Keratinocyte (primary cell): ENCODE measurements at regions not wholly inside any gene's neighbourhood (a gene's known extent, or its start where the extent isn't known, plus 50 kb on each side); places are given as distances from the start of the nearest gene placed in this dataset.

Experiments
- DNase-seq: peaks from one replicate; pipeline ENCODE4 v3.0.0-alpha.2; 2011; ENCODE audit warnings: low read depth, missing footprints, low spot score
- FAIRE-seq: peaks from 2 replicates; lab custom pipeline; 2011; peaks lifted over from hg19 to GRCh38; lab: Jason Lieb, UNC
- H2AFZ ChIP-seq: 2 replicates; pipeline ENCODE4 v1.6.0; 2012; ENCODE audit warnings: low read length, control low read depth, inconsistent platforms; ENCODE audit not compliant: control insufficient read depth
- H3K27ac ChIP-seq: 2 replicates; pipeline ENCODE4 v1.5.1; 2011; ENCODE audit warnings: low read length; ENCODE audit not compliant: control insufficient read depth, insufficient read depth
- H3K27me3 ChIP-seq: 3 replicates; pipeline ENCODE4 v1.6.0; 2011; ENCODE audit warnings: low read length; ENCODE audit not compliant: control insufficient read depth, insufficient read depth; ENCODE audit errors: extremely low read depth
- H3K36me3 ChIP-seq, 2 experiments: 2 replicates in 1 of 2; 3 replicates in 1 of 2; pipeline ENCODE4 v1.5.1; 2011; ENCODE audit warnings: low read length in 2 of 2, mild to moderate bottlenecking in 1 of 2; ENCODE audit not compliant: control insufficient read depth in 2 of 2, insufficient read depth in 2 of 2; ENCODE audit errors: extremely low read depth in 1 of 2
- H3K4me1 ChIP-seq: 3 replicates; pipeline ENCODE4 v1.5.1; 2011; ENCODE audit warnings: low read length; ENCODE audit not compliant: control insufficient read depth, insufficient read depth; ENCODE audit errors: extremely low read depth
- H3K4me2 ChIP-seq: 3 replicates; pipeline ENCODE4 v1.6.0; 2011; ENCODE audit warnings: low read depth, low read length; ENCODE audit not compliant: control insufficient read depth, insufficient read depth; ENCODE audit errors: extremely low read depth
- H3K4me3 ChIP-seq, 3 experiments: fragments of 200-600 bp in 1 of 3; sonication (generic) in 1 of 3; 2 replicates in 2 of 3; 3 replicates in 1 of 3; pipeline ENCODE4 v1.5.1; 2011 to 2016; ENCODE audit warnings: low read length in 3 of 3, mild to moderate bottlenecking in 3 of 3, control low read depth in 2 of 3, inconsistent platforms in 1 of 3, low read depth in 1 of 3, mixed read lengths in 1 of 3, mixed run types in 1 of 3, moderate library complexity in 1 of 3; ENCODE audit not compliant: control insufficient read depth in 2 of 3, insufficient read depth in 2 of 3; ENCODE audit errors: extremely low read depth in 1 of 3
- H3K79me2 ChIP-seq: 2 replicates; pipeline ENCODE4 v1.6.0; 2012; ENCODE audit warnings: low read length; ENCODE audit not compliant: control insufficient read depth, insufficient read depth
- H3K9ac ChIP-seq: 3 replicates; pipeline ENCODE4 v1.6.0; 2011; ENCODE audit warnings: low read length; ENCODE audit not compliant: control insufficient read depth, insufficient read depth; ENCODE audit errors: extremely low read depth
- H3K9me1 ChIP-seq: 3 replicates; pipeline ENCODE4 v1.6.0; 2011; ENCODE audit warnings: low read length; ENCODE audit not compliant: control insufficient read depth, insufficient read depth; ENCODE audit errors: extremely low read depth
- H3K9me3 ChIP-seq: 2 replicates; pipeline ENCODE4 v1.5.1; 2012; ENCODE audit warnings: low read depth, low read length; ENCODE audit not compliant: control insufficient read depth
- H4K20me1 ChIP-seq: 3 replicates; pipeline ENCODE4 v1.6.0; 2011; ENCODE audit warnings: low read length; ENCODE audit not compliant: control insufficient read depth, insufficient read depth; ENCODE audit errors: extremely low read depth
- EZH2 ChIP-seq: IDR thresholded peaks from one replicate; pipeline ENCODE4 v1.6.1; 2012; ENCODE audit warnings: inconsistent platforms, mild to moderate bottlenecking, low read length, moderate library complexity
- dilution Hi-C: fragments of 300-500 bp; cut with MboI; formaldehyde crosslinking; loops from one replicate; pipeline ENCODE4 v1.7.0; 2020; ENCODE audit warnings: low sequenced_read_pairs; ENCODE audit not compliant: extremely low pct_ligation_motif_present
- TF ChIP-seq, protein P1 (sequence below), 3 experiments: IDR thresholded peaks in 1 of 3; conservative IDR thresholded peaks in 1 of 3; optimal IDR thresholded peaks in 1 of 3; 2 replicates in 2 of 3; 3 replicates in 1 of 3; pipeline versions ENCODE3 to v1.5.1; 2011; ENCODE audit warnings: low read length in 3 of 3, mild to moderate bottlenecking in 3 of 3, moderate library complexity in 2 of 3, control low read depth in 1 of 3, inconsistent platforms in 1 of 3; ENCODE audit not compliant: insufficient read depth in 2 of 3; ENCODE audit errors: extremely low read depth in 1 of 3

DNA sequence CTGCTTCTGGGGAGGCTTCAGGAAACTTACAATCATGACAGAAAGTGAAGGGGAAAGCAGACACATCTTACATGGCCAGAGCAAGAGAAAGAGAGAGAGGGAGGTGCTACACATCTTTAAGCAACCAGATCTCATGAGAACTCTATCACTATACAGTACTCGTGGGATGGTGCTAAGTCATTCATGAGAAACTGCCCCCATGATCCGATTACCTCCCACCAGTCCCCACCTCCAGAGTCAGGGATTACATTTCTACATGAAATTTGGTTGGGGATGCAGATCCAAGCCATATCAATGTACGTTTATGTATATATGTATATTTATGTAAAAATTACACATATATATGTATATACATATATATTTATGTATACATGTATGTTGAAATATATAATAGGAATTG is 54.4 kb upstream of the CCDC112 start:
- H3K27ac ChIP-seq, result no peak overlapping the region
- no peaks in the 10 kb centered on the region for H3K79me2 ChIP-seq
- FAIRE-seq (no peak), DNase-seq (no peak)
- H3K36me3 ChIP-seq, result no peaks in the 10 kb centered on the region
- peaks cover 15% of the 10 kb centered on the region for H3K4me1 ChIP-seq
- H3K4me2 ChIP-seq, result no peak overlapping the region
- H3K27me3 ChIP-seq, result no peaks in the 10 kb centered on the region
- H3K9ac ChIP-seq, result no peak overlapping the region
- H4K20me1 ChIP-seq, result no peaks in the 10 kb centered on the region
- dilution Hi-C loops, result no loop called here
- no peak overlapping the region for H3K4me3 ChIP-seq
- no peak for TF ChIP-seq EZH2
- TF ChIP-seq, protein P1, sequence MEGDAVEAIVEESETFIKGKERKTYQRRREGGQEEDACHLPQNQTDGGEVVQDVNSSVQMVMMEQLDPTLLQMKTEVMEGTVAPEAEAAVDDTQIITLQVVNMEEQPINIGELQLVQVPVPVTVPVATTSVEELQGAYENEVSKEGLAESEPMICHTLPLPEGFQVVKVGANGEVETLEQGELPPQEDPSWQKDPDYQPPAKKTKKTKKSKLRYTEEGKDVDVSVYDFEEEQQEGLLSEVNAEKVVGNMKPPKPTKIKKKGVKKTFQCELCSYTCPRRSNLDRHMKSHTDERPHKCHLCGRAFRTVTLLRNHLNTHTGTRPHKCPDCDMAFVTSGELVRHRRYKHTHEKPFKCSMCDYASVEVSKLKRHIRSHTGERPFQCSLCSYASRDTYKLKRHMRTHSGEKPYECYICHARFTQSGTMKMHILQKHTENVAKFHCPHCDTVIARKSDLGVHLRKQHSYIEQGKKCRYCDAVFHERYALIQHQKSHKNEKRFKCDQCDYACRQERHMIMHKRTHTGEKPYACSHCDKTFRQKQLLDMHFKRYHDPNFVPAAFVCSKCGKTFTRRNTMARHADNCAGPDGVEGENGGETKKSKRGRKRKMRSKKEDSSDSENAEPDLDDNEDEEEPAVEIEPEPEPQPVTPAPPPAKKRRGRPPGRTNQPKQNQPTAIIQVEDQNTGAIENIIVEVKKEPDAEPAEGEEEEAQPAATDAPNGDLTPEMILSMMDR (optimal IDR thresholded peaks at IDR 0.05 in 1 of 3, IDR thresholded peaks at IDR 0.05 in 1 of 3, conservative IDR thresholded peaks at IDR 0.05 in 1 of 3; ENCODE audit: extremely low read depth in 1 of 3, insufficient read depth in 2 of 3, low read length in 3 of 3), result no peak
- no peaks in the 10 kb centered on the region for H3K9me3 ChIP-seq
- no peak overlapping the region for H2AFZ ChIP-seq
- no peaks in the 10 kb centered on the region for H3K9me1 ChIP-seq

DNA sequence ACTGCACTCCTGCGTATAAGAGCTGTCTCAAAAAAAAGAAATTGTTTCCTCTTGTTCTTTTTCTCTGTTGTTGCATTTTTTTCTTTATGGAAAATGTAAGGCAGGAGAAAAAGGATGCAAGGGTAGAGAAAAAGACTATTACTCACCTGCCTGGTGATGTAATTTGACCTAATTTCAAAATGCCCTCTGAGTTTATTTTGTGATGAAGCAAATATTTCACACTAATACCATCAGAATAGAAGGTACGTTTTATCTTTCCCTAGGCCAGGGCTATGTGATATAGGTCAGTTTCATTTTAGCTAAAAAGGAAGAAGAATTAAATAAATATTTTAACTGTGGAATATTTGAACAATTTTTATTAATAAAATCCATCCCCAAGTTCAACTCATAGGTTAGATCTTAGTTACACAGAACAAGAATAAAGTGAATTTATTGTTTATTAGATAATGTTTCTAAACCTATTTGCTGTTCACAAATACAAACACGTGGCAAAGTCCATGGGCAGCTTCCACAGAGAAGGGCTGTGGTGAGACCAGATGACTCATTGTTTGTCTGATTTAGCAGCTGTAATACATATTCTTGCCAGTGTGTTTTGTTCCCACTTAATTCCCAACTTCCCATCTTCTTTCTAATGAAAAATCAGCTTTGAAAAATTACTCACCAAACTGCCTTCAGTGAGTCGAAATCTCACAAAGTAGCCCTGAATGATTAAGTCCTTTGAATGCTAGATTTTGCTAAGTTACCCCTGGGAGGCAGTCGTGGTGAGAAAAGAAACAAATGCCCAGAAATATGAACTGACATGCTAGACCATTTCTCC is 52.8 kb upstream of the CCDC112 start:
- Histone ChIP-seq H3K27ac (peak overlapping the region; percentile 65), H3K9ac (no peak overlapping the region), H3K4me2 (peak overlapping the region; percentile 39), H4K20me1 (no peaks in the 10 kb centered on the region), H3K36me3 (no peaks in the 10 kb centered on the region), H3K9me1 (no peaks in the 10 kb centered on the region), H2AFZ (no peak overlapping the region), H3K9me3 (no peaks in the 10 kb centered on the region), H3K79me2 (no peaks in the 10 kb centered on the region), H3K4me1 (peaks cover 15% of the 10 kb centered on the region), H3K27me3 (no peaks in the 10 kb centered on the region), H3K4me3 (no peak overlapping the region)
- dilution Hi-C loops, result no loop called here
- FAIRE-seq (peak; percentile 80), DNase-seq (peak; percentile 48)
- TF ChIP-seq, protein P1 (optimal IDR thresholded peaks at IDR 0.05 in 1 of 3, IDR thresholded peaks at IDR 0.05 in 1 of 3, conservative IDR thresholded peaks at IDR 0.05 in 1 of 3; ENCODE audit: extremely low read depth in 1 of 3, insufficient read depth in 2 of 3, low read length in 3 of 3), result peak in 1 of 3 experiments; percentile 29
- no peak for TF ChIP-seq EZH2
